ENCODE measurements at regions not wholly inside any gene's neighbourhood (a gene's known extent, or its start where the extent isn't known, plus 50 kb on each side); places are given as distances from the start of the nearest gene placed in this dataset.

DNA sequence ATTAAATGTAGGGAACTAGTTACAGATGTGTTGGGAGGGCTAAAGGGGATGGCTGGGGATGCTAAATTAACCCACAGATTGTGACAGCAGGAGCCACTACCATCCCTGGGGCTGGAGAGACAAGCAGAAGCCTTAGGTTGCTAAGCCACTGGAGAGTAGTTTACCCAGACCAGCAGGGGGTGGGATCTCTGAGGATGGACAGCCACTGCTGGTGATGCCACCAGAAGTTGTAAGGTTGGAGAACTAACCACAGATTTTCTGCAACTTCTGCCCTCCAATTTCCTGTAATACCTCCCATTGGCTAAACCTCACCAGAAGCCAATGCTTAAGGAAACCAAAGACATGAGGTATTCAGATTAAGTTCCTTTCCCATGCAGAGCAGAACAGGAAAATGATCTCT, 139.6 kb upstream of the NOX3 start:
- H3K4me1 ChIP-seq = no peaks in the 10 kb centered on the region
- H3K36me3 ChIP-seq (ENCODE audit: control insufficient read depth, insufficient read depth, low read length) = no peaks in the 10 kb centered on the region
- no peaks in the 10 kb centered on the region for H3K27me3 ChIP-seq (ENCODE audit: control insufficient read depth, insufficient read depth, low read length)
- H3K27ac ChIP-seq = no peak overlapping the region
- no peak overlapping the region for H3K4me2 ChIP-seq (ENCODE audit: low read length)
- TF ChIP-seq, protein P1, sequence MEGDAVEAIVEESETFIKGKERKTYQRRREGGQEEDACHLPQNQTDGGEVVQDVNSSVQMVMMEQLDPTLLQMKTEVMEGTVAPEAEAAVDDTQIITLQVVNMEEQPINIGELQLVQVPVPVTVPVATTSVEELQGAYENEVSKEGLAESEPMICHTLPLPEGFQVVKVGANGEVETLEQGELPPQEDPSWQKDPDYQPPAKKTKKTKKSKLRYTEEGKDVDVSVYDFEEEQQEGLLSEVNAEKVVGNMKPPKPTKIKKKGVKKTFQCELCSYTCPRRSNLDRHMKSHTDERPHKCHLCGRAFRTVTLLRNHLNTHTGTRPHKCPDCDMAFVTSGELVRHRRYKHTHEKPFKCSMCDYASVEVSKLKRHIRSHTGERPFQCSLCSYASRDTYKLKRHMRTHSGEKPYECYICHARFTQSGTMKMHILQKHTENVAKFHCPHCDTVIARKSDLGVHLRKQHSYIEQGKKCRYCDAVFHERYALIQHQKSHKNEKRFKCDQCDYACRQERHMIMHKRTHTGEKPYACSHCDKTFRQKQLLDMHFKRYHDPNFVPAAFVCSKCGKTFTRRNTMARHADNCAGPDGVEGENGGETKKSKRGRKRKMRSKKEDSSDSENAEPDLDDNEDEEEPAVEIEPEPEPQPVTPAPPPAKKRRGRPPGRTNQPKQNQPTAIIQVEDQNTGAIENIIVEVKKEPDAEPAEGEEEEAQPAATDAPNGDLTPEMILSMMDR (IDR thresholded peaks at IDR 0.05) = no peak
- H3K9ac ChIP-seq = no peak overlapping the region
- no peaks in the 10 kb centered on the region for H3K79me2 ChIP-seq
- no peak overlapping the region for H2AFZ ChIP-seq
- no peaks in the 10 kb centered on the region for H3K9me3 ChIP-seq (ENCODE audit: control insufficient read depth, low read length)
- no peak overlapping the region for H3K4me3 ChIP-seq (ENCODE audit: low read depth, low read length)

GRCh38 chr6:155591741-155592140, 136.1 kb upstream of the NOX3 start:
- no peak overlapping the region for H3K9ac ChIP-seq
- no peak overlapping the region for H2AFZ ChIP-seq
- no peak overlapping the region for H3K4me2 ChIP-seq (ENCODE audit: low read length)
- no peak overlapping the region for H3K27ac ChIP-seq
- TF ChIP-seq, protein P1 (IDR thresholded peaks at IDR 0.05) = no peak
- H3K27me3 ChIP-seq (ENCODE audit: control insufficient read depth, insufficient read depth, low read length) = no peaks in the 10 kb centered on the region
- no peaks in the 10 kb centered on the region for H3K79me2 ChIP-seq
- H3K36me3 ChIP-seq (ENCODE audit: control insufficient read depth, insufficient read depth, low read length) = no peaks in the 10 kb centered on the region
- no peaks in the 10 kb centered on the region for H3K9me3 ChIP-seq (ENCODE audit: control insufficient read depth, low read length)
- no peaks in the 10 kb centered on the region for H3K4me1 ChIP-seq
- H3K4me3 ChIP-seq (ENCODE audit: low read depth, low read length) = no peak overlapping the region

DNA sequence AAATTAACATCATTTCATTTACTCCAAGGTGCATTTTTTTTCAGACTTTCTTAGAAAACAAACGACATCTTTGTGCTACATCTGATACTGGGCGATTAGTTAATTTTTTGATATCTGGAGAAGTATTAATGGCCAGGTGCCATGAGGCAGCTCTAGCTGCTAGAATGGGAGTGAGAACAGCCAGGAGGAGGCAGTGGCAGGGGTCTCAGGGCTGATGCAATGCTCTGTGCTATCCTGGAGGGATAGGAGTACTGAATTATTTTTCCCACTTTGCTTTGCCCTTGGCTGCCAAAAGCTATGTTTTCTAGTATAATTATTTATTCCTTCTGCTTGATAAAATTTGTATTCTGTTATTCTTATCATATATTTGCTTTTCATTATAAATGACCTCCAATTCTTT, 133.6 kb upstream of the NOX3 start:
- Histone ChIP-seq H3K27me3 (ENCODE audit: control insufficient read depth, insufficient read depth, low read length) (no peaks in the 10 kb centered on the region), H3K27ac (no peak overlapping the region), H3K4me3 (ENCODE audit: low read depth, low read length) (no peak overlapping the region), H2AFZ (no peak overlapping the region), H3K9ac (no peak overlapping the region), H3K36me3 (ENCODE audit: control insufficient read depth, insufficient read depth, low read length) (no peaks in the 10 kb centered on the region), H3K4me2 (ENCODE audit: low read length) (no peak overlapping the region), H3K4me1 (no peaks in the 10 kb centered on the region), H3K79me2 (no peaks in the 10 kb centered on the region), H3K9me3 (ENCODE audit: control insufficient read depth, low read length) (no peaks in the 10 kb centered on the region)
- TF ChIP-seq, protein P1 (IDR thresholded peaks at IDR 0.05) = no peak

- Histone ChIP-seq H3K36me3 (ENCODE audit: control insufficient read depth, insufficient read depth, low read length) (no peaks in the 10 kb centered on the region), H3K9me3 (ENCODE audit: control insufficient read depth, low read length) (no peaks in the 10 kb centered on the region)
- TF ChIP-seq, protein P1 (IDR thresholded peaks at IDR 0.05) = no peak
Observed at GRCh38 chr6:155587817-155588216, 132.2 kb upstream of the NOX3 start.

GRCh38 chr6:155586090-155586489, 130.5 kb upstream of the NOX3 start:
- no peaks in the 10 kb centered on the region for H3K79me2 ChIP-seq
- H3K9me3 ChIP-seq (ENCODE audit: control insufficient read depth, low read length) = no peaks in the 10 kb centered on the region
- H3K4me2 ChIP-seq (ENCODE audit: low read length) = no peak overlapping the region
- H3K4me1 ChIP-seq = no peaks in the 10 kb centered on the region
- no peak overlapping the region for H3K4me3 ChIP-seq (ENCODE audit: low read depth, low read length)
- TF ChIP-seq, protein P1 (IDR thresholded peaks at IDR 0.05) = no peak
- H3K27me3 ChIP-seq (ENCODE audit: control insufficient read depth, insufficient read depth, low read length) = no peaks in the 10 kb centered on the region
- no peak overlapping the region for H2AFZ ChIP-seq
- H3K36me3 ChIP-seq (ENCODE audit: control insufficient read depth, insufficient read depth, low read length) = no peaks in the 10 kb centered on the region
- H3K27ac ChIP-seq = no peak overlapping the region
- no peak overlapping the region for H3K9ac ChIP-seq

More at GRCh38 chr6:155587817-155588216, 132.2 kb upstream of the NOX3 start:
- Histone ChIP-seq H3K9ac (no peak overlapping the region), H3K27me3 (ENCODE audit: control insufficient read depth, insufficient read depth, low read length) (no peaks in the 10 kb centered on the region), H2AFZ (no peak overlapping the region), H3K4me2 (ENCODE audit: low read length) (no peak overlapping the region), H3K4me3 (ENCODE audit: low read depth, low read length) (no peak overlapping the region), H3K27ac (no peak overlapping the region), H3K4me1 (no peaks in the 10 kb centered on the region), H3K79me2 (no peaks in the 10 kb centered on the region)
